ENCODE measurements at regions not wholly inside any gene's neighbourhood (a gene's known extent, or its start where the extent isn't known, plus 50 kb on each side); places are given as distances from the start of the nearest gene placed in this dataset.

DNA sequence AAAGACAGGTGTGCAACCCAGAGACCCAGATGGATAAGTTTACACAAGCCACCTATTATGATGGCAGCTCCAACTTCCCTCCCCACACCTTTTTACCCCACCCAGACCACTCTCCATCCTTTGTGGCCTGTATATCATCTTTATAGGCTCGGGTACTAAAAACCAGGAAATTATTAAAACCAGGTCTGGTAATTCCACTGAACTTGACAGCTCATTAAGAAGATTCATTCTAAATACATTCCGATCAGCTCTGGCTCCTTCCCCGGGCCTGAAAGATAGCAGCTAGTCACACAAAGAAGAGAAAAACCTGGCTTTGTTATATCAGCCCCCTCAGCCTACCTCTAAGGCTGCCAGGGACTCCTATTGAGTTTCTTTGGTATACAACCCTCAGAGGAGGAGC lies 67.9 kb upstream of the API5 start:
- H3K4me3 ChIP-seq (ENCODE audit: low read length) = no peak overlapping the region
- H2AFZ ChIP-seq (ENCODE audit: low read depth, low read length) = no peak overlapping the region
- no peaks in the 10 kb centered on the region for H3K4me1 ChIP-seq (ENCODE audit: insufficient read depth, low read length)
- no peaks in the 10 kb centered on the region for H3K9me3 ChIP-seq (ENCODE audit: low read length)
- no peaks in the 10 kb centered on the region for H3K36me3 ChIP-seq (ENCODE audit: insufficient read depth, low read length)
- peaks cover 2% of the 10 kb centered on the region for H3K27me3 ChIP-seq (ENCODE audit: insufficient read depth, low read length)

DNA sequence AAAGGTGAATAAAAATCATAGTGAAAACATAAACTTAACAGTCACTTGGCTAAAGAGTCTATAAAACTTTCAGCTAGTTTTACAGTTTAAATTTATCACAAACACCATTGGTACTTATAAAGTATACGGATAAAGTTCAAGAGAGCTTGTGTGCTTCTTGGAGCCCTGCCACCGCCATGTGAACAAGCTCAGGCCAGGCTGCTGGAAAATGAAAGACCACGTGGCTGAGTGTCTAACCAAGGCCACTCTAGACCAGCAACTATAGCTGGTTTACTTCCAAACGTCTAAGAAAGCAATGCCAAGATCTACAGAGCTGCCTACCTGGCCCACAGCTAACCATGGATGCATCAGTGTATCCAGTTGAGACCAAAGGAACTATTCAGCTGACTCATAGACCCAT lies 66.3 kb upstream of the API5 start:
- no peaks in the 10 kb centered on the region for H3K4me1 ChIP-seq (ENCODE audit: insufficient read depth, low read length)
- no peaks in the 10 kb centered on the region for H3K36me3 ChIP-seq (ENCODE audit: insufficient read depth, low read length)
- peaks cover 2% of the 10 kb centered on the region for H3K27me3 ChIP-seq (ENCODE audit: insufficient read depth, low read length)
- no peak overlapping the region for H2AFZ ChIP-seq (ENCODE audit: low read depth, low read length)
- H3K9me3 ChIP-seq (ENCODE audit: low read length) = no peaks in the 10 kb centered on the region
- no peak overlapping the region for H3K4me3 ChIP-seq (ENCODE audit: low read length)

DNA sequence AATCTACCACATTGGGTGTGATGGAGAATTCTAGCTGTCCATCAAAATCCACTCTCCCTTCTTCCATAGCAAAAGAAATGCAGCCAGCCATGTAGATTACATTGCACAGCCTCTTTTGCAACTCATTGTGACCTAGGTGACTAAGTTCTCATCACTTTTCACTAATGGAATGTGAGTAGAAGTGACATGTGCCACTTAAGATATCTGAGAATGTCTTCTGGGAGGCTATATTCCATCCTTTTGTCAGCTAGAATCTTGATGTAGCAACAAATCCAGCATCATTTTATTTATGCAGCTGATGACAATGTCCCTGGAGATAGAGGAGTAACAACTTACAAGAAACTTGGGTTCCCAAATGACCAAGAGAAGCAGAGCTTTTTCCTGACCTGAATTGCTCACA lies 61.5 kb upstream of the API5 start:
- no peak overlapping the region for H2AFZ ChIP-seq (ENCODE audit: low read depth, low read length)
- H3K4me3 ChIP-seq (ENCODE audit: low read length) = no peak overlapping the region
- no peaks in the 10 kb centered on the region for H3K9me3 ChIP-seq (ENCODE audit: low read length)
- H3K36me3 ChIP-seq (ENCODE audit: insufficient read depth, low read length) = no peaks in the 10 kb centered on the region
- H3K4me1 ChIP-seq (ENCODE audit: insufficient read depth, low read length) = no peaks in the 10 kb centered on the region
- peaks cover 3% of the 10 kb centered on the region for H3K27me3 ChIP-seq (ENCODE audit: insufficient read depth, low read length)

DNA sequence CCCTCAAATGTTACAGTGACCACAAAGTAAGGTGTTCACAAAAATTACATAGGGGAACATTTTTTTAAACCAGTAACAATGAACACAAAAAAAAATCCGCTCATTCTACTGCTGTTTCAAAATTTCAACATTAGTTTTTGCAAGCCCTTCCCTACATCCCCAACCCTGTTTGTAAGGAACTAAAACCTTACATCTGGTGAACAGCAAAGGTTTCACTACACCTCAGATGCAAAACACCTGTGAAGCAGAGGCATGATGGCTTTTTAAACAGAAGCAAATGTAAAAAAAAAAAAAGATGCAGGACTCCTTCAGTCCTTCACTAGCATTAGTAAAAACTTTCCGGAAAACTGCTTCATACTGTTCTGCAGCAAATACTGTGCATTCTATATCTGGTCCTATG lies 50.0 kb upstream of the API5 start:
- H3K4me1 ChIP-seq (ENCODE audit: insufficient read depth, low read length) = no peaks in the 10 kb centered on the region
- peaks cover 1% of the 10 kb centered on the region for H3K9me3 ChIP-seq (ENCODE audit: low read length)
- no peaks in the 10 kb centered on the region for H3K36me3 ChIP-seq (ENCODE audit: insufficient read depth, low read length)
- H3K4me3 ChIP-seq (ENCODE audit: low read length) = no peak overlapping the region
- no peak overlapping the region for H2AFZ ChIP-seq (ENCODE audit: low read depth, low read length)
- no peaks in the 10 kb centered on the region for H3K27me3 ChIP-seq (ENCODE audit: insufficient read depth, low read length)
